ENCODE measurements at regions not wholly inside any gene's neighbourhood (a gene's known extent, or its start where the extent isn't known, plus 50 kb on each side); places are given as distances from the start of the nearest gene placed in this dataset.
"Not testable (repeated sequence)": the region's sequence is repeated elsewhere in the genome, so short reads cannot be mapped to it uniquely, and the experiment has no call there.

- TF ChIP-seq EP300 (IDR thresholded peaks at IDR 0.05; ENCODE audit: low read depth) (no peak), POLR2AphosphoS5 (IDR thresholded peaks at IDR 0.05) (no peak), POLR2A (IDR thresholded peaks at IDR 0.05) (no peak), CTCF (IDR thresholded peaks at IDR 0.05) (no peak)
- intact Hi-C loops (cut with DNase I; ENCODE audit: low total_unique reads) (no loop called here), in situ Hi-C loops (cut with MboI; ENCODE audit: low pct_ligation_motif_present in 1 of 4, low pct_unique_long_range_greater_than_20kb in 1 of 4, low sequenced_read_pairs in 3 of 4) (no loop called here)
- no peak overlapping the region for H3K4me3 ChIP-seq
- no peak for DNase-seq
- peaks cover 0 to 4% (median 0%) of the 10 kb centered on the region in 4 donors for H3K4me1 ChIP-seq
- no peaks in the 10 kb centered on the region for H3K27me3 ChIP-seq
- H3K9me3 ChIP-seq: no peaks in the 10 kb centered on the region
- H3K27ac ChIP-seq: no peak overlapping the region
- 86 to 93% methylated on average over 7 of the region's 7 CpGs for WGBS, 2 donors (ENCODE audit: low coverage in 1 of 2)
- H3K36me3 ChIP-seq: no peaks in the 10 kb centered on the region
These were observed 115.4 kb upstream of the FOXN2 start for GRCh38 chr2:48199070-48199469.

DNA sequence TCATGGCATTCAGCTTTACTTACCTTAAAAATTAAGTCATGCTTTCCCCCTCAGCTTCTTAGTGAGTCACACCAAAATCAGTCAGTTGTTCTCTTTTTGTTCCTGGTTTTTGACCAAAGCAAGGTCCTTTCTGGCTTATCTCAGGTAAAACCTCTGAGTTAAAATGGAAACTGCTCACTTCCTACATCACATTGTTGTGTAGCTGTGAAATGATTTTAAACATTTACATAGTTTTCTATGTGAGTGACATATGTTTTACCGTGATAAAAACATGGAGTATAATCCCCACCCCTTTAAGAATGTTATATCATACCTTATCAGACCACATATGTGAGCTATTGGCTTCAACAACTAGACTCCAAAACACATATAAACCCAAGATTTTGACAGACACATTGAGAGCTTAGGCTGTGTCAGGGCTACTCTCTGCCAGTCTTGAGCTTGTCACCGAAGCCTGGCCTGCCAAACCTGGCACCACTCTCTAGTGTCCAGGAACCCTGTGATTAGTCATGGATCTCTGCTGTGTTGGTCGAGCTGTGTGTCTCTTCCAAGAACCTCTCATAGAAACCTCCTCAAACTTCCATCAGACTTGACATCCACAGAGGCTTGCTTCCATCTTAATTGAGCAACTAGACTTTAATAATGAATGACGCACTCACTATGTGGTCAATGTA lies 113.7 kb upstream of the FOXN2 start:
- Histone ChIP-seq H3K27me3 (no peaks in the 10 kb centered on the region), H3K36me3 (no peaks in the 10 kb centered on the region), H3K27ac (no peak overlapping the region), H3K4me1 (peaks cover 0 to 4% (median 0%) of the 10 kb centered on the region in 4 donors), H3K4me3 (no peak overlapping the region), H3K9me3 (no peaks in the 10 kb centered on the region)
- TF ChIP-seq CTCF (IDR thresholded peaks at IDR 0.05) (no peak), POLR2AphosphoS5 (IDR thresholded peaks at IDR 0.05) (no peak), EP300 (IDR thresholded peaks at IDR 0.05; ENCODE audit: low read depth) (no peak), POLR2A (IDR thresholded peaks at IDR 0.05) (no peak)
- WGBS, 2 donors (ENCODE audit: low coverage in 1 of 2): 86 to 100% methylated on average over 4 of the region's 4 CpGs
- no peak for DNase-seq
- in situ Hi-C loops (cut with MboI; ENCODE audit: low pct_ligation_motif_present in 1 of 4, low pct_unique_long_range_greater_than_20kb in 1 of 4, low sequenced_read_pairs in 3 of 4): no loop called here
- intact Hi-C loops (cut with DNase I; ENCODE audit: low total_unique reads): no loop called here

- H3K27me3 ChIP-seq; in situ Hi-C loops (cut with MboI; ENCODE audit: low pct_ligation_motif_present in 1 of 4, low pct_unique_long_range_greater_than_20kb in 1 of 4, low sequenced_read_pairs in 3 of 4); H3K4me1 ChIP-seq; H3K4me3 ChIP-seq; DNase-seq; intact Hi-C loops (cut with DNase I; ENCODE audit: low total_unique reads); H3K36me3 ChIP-seq; H3K27ac ChIP-seq; H3K9me3 ChIP-seq: not testable (repeated sequence)
- WGBS, 2 donors (ENCODE audit: low coverage in 1 of 2): 79 to 100% methylated on average over 1 to 2 of the region's 2 CpGs
These were observed 113.0 kb upstream of the FOXN2 start for GRCh38 chr2:48201435-48201834.

GRCh38 chr2:48202863-48203642 lies 111.4 kb upstream of the FOXN2 start:
- intact Hi-C loops (cut with DNase I; ENCODE audit: low total_unique reads): no loop called here
- H3K27me3 ChIP-seq: no peaks in the 10 kb centered on the region
- DNase-seq: no peak

More at GRCh38 chr2:48202863-48203642, 111.4 kb upstream of the FOXN2 start:
- Histone ChIP-seq H3K36me3 (no peaks in the 10 kb centered on the region), H3K4me1 (no peaks in the 10 kb centered on the region), H3K9me3 (no peaks in the 10 kb centered on the region), H3K27ac (no peak overlapping the region), H3K4me3 (no peak overlapping the region)
- 90 to 99% methylated on average over 3 to 5 of the region's 5 CpGs for WGBS, 2 donors (ENCODE audit: low coverage in 1 of 2)
- TF ChIP-seq CTCF (IDR thresholded peaks at IDR 0.05): no peak
- TF ChIP-seq POLR2AphosphoS5 (IDR thresholded peaks at IDR 0.05): no peak
- no peak for TF ChIP-seq POLR2A (IDR thresholded peaks at IDR 0.05)
- in situ Hi-C loops (cut with MboI; ENCODE audit: low pct_ligation_motif_present in 1 of 4, low pct_unique_long_range_greater_than_20kb in 1 of 4, low sequenced_read_pairs in 3 of 4): no loop called here
